ENCODE measurements at regions not wholly inside any gene's neighbourhood (a gene's known extent, or its start where the extent isn't known, plus 50 kb on each side); places are given as distances from the start of the nearest gene placed in this dataset.

DNA sequence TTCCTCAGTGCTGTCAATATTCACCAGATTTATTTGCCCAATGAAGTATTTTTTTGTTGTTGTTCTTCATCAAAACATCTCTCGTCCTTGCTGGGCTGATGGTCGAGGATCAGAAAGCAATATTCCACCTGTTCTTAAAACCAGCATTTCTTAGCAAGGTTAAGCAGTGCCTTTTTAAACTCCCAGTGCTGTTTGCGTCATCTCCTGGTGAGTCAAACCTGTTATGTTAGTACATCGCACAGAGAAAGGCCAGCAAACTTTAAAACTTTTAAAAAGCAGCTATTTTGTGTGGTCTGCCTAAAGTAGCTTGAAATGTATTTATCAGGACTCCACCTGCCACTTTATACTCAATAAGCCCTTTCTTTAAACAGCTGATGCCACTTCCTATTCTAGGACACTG lies 802.0 kb downstream of the KCNA4 start:
- no peaks in the 10 kb centered on the region for H3K27me3 ChIP-seq (ENCODE audit: control insufficient read depth in 1 of 2, insufficient read depth in 2 of 2, low read length in 2 of 2)
- peaks cover 0 to 5% of the 10 kb centered on the region in 2 experiments for H3K9me3 ChIP-seq (ENCODE audit: control insufficient read depth in 1 of 2, insufficient read depth in 1 of 2, low read length in 2 of 2)
- intact Hi-C loops (cut with DNase I, micrococcal nuclease): no loop called here
- H3K4me1 Mint-ChIP-seq (ENCODE audit: low read depth): no peaks in the 10 kb centered on the region
- no peak overlapping the region for H3K4me3 Mint-ChIP-seq
- ATAC-seq (ENCODE audit: poor library complexity) (no peak), DNase-seq (no peak)
- H3K27ac ChIP-seq (ENCODE audit: low read depth in 1 of 2, low read length in 2 of 2): no peak overlapping the region
- TF ChIP-seq, protein P1, sequence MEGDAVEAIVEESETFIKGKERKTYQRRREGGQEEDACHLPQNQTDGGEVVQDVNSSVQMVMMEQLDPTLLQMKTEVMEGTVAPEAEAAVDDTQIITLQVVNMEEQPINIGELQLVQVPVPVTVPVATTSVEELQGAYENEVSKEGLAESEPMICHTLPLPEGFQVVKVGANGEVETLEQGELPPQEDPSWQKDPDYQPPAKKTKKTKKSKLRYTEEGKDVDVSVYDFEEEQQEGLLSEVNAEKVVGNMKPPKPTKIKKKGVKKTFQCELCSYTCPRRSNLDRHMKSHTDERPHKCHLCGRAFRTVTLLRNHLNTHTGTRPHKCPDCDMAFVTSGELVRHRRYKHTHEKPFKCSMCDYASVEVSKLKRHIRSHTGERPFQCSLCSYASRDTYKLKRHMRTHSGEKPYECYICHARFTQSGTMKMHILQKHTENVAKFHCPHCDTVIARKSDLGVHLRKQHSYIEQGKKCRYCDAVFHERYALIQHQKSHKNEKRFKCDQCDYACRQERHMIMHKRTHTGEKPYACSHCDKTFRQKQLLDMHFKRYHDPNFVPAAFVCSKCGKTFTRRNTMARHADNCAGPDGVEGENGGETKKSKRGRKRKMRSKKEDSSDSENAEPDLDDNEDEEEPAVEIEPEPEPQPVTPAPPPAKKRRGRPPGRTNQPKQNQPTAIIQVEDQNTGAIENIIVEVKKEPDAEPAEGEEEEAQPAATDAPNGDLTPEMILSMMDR (IDR thresholded peaks at IDR 0.05): no peak
- no peaks in the 10 kb centered on the region for H3K36me3 ChIP-seq (ENCODE audit: insufficient read depth, low read length)
- H3K27ac Mint-ChIP-seq: no peak overlapping the region
- no peak overlapping the region for H3K4me3 ChIP-seq (ENCODE audit: low read length)
- ChIA-PET CTCF (no interaction called here), POLR2A (no interaction called here)
- no peaks in the 10 kb centered on the region for H3K27me3 Mint-ChIP-seq
- no peaks in the 10 kb centered on the region for H3K36me3 Mint-ChIP-seq (ENCODE audit: low read depth)
- H3K9me3 Mint-ChIP-seq: peaks cover 17% of the 10 kb centered on the region
- no peaks in the 10 kb centered on the region for H3K4me1 ChIP-seq (ENCODE audit: insufficient read depth, low read length)

DNA sequence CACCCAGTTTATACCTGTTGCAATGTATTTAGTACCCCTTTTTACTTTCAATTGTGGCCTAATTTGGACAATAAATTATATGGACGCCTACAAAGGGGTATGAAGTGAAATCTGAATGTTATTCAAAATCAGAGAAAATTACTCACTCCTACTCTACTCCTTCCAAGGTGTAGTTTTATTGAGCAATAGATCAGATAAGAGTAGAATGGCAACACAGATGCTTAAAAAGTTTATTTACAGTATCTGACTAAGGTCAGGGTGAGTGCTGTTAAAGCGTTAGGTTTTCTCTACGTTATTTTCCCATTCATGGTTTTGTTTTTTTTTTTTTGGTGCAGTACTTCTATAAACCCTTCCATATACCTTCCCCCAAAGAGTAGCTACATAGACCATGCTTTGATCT lies 805.6 kb downstream of the KCNA4 start:
- H3K9me3 Mint-ChIP-seq: peaks cover 11% of the 10 kb centered on the region
- H3K9me3 ChIP-seq (ENCODE audit: control insufficient read depth in 1 of 2, insufficient read depth in 1 of 2, low read length in 2 of 2): no peaks in the 10 kb centered on the region
- no peak for ATAC-seq (ENCODE audit: poor library complexity)
- no peak overlapping the region for H3K4me3 Mint-ChIP-seq
- H3K4me3 ChIP-seq (ENCODE audit: low read length): no peak overlapping the region
- TF ChIP-seq, protein P1 (IDR thresholded peaks at IDR 0.05): no peak
- no peaks in the 10 kb centered on the region for H3K36me3 Mint-ChIP-seq (ENCODE audit: low read depth)
- ChIA-PET CTCF (no interaction called here), POLR2A (no interaction called here)
- H3K27ac ChIP-seq (ENCODE audit: low read depth in 1 of 2, low read length in 2 of 2): no peak overlapping the region
- no peaks in the 10 kb centered on the region for H3K27me3 ChIP-seq (ENCODE audit: control insufficient read depth in 1 of 2, insufficient read depth in 2 of 2, low read length in 2 of 2)
- DNase-seq: no peak
- H3K36me3 ChIP-seq (ENCODE audit: insufficient read depth, low read length): no peaks in the 10 kb centered on the region
- H3K4me1 ChIP-seq (ENCODE audit: insufficient read depth, low read length): no peaks in the 10 kb centered on the region
- no peaks in the 10 kb centered on the region for H3K27me3 Mint-ChIP-seq
- H3K4me1 Mint-ChIP-seq (ENCODE audit: low read depth): no peaks in the 10 kb centered on the region
- intact Hi-C loops (cut with DNase I, micrococcal nuclease): no loop called here
- H3K27ac Mint-ChIP-seq: no peak overlapping the region

GRCh38 chr11:29210426-29210825 lies 806.4 kb downstream of the KCNA4 start:
- TF ChIP-seq, protein P1 (IDR thresholded peaks at IDR 0.05): no peak
- Mint-ChIP-seq H3K27me3 (no peaks in the 10 kb centered on the region), H3K4me3 (no peak overlapping the region), H3K4me1 (ENCODE audit: low read depth) (no peaks in the 10 kb centered on the region), H3K9me3 (peaks cover 10% of the 10 kb centered on the region), H3K36me3 (ENCODE audit: low read depth) (no peaks in the 10 kb centered on the region), H3K27ac (no peak overlapping the region)
- intact Hi-C loops (cut with DNase I, micrococcal nuclease): no loop called here
- H3K27me3 ChIP-seq (ENCODE audit: control insufficient read depth in 1 of 2, insufficient read depth in 2 of 2, low read length in 2 of 2): no peaks in the 10 kb centered on the region
- POLR2A ChIA-PET: no interaction called here
- CTCF ChIA-PET: no interaction called here
- no peak overlapping the region for H3K27ac ChIP-seq (ENCODE audit: low read depth in 1 of 2, low read length in 2 of 2)
- H3K36me3 ChIP-seq (ENCODE audit: insufficient read depth, low read length): no peaks in the 10 kb centered on the region
- no peaks in the 10 kb centered on the region for H3K9me3 ChIP-seq (ENCODE audit: control insufficient read depth in 1 of 2, insufficient read depth in 1 of 2, low read length in 2 of 2)
- no peak overlapping the region for H3K4me3 ChIP-seq (ENCODE audit: low read length)
- DNase-seq (no peak), ATAC-seq (ENCODE audit: poor library complexity) (no peak)
- H3K4me1 ChIP-seq (ENCODE audit: insufficient read depth, low read length): no peaks in the 10 kb centered on the region

Data from CD4-positive, alpha-beta T cell (primary cell).